ENCODE measurements at regions not wholly inside any gene's neighbourhood (a gene's known extent, or its start where the extent isn't known, plus 50 kb on each side); places are given as distances from the start of the nearest gene placed in this dataset.
A peak's percentile ranks its signal among the peaks of the same experiment; 100 is the strongest.
"Not testable (repeated sequence)": the region's sequence is repeated elsewhere in the genome, so short reads cannot be mapped to it uniquely, and the experiment has no call there.

GRCh38 chr5:10016559-10016958, 233.1 kb downstream of the ATPSCKMT start:
- H3K4me1 ChIP-seq (ENCODE audit: control insufficient read depth, insufficient read depth, low read length) = peaks cover 13% of the 10 kb centered on the region
- H3K9me3 ChIP-seq (ENCODE audit: control insufficient read depth, insufficient read depth, low read length); BruUV-seq (replicated peaks); ATAC-seq (ENCODE audit: low read depth); dilution Hi-C loops (cut with HindIII; ENCODE audit: low sequenced_read_pairs, unreplicated experiment); H4K20me1 ChIP-seq (ENCODE audit: insufficient read depth, low read length); H3K36me3 ChIP-seq (ENCODE audit: control insufficient read depth, insufficient read depth, low read length); in situ Hi-C loops (cut with MboI; ENCODE audit: low sequenced_read_pairs); H2AK9ac ChIP-seq (replicated peaks; ENCODE audit: low read depth, low read length, poor library complexity); H2AFZ ChIP-seq (replicated peaks; ENCODE audit: low read length, poor library complexity); POLR2A ChIA-PET (ENCODE audit: unreplicated experiment); H3K9ac ChIP-seq (ENCODE audit: low read depth, low read length); CTCF ChIA-PET; intact Hi-C loops (cut with micrococcal nuclease); H3K4me3 ChIP-seq (ENCODE audit: insufficient read depth, low read depth, low read length); H3K79me1 ChIP-seq (ENCODE audit: low read depth in 1 of 2, low read length in 2 of 2); H3K27me3 ChIP-seq (ENCODE audit: control insufficient read depth, insufficient read depth, low read length); H3K4me2 ChIP-seq (ENCODE audit: low read depth, low read length); H3K56ac ChIP-seq (ENCODE audit: extremely low read depth, insufficient read depth, low read length): not testable (repeated sequence)
- DNase-seq = peak; percentile 46
- WGBS, 2 experiments (ENCODE audit: extremely low coverage in 2 of 2, insufficient read length in 1 of 2) = 100% methylated on average over 1 of the region's 8 CpGs; no CpG with 5 or more reads in 1 of the 2 experiments
- H3K27ac ChIP-seq (ENCODE audit: insufficient read depth, low read length) = peak overlapping the region; percentile 40
- peak overlapping the region; percentile 84 for H3K4ac ChIP-seq (ENCODE audit: low read depth, low read length)
- peak overlapping the region; percentile 96; the same call in 2 of the 3 replicates for H2BK15ac ChIP-seq (ENCODE audit: low read depth, low read length)
- H2BK120ac ChIP-seq (ENCODE audit: low read depth, low read length) = peak overlapping the region; percentile 86
- H3K18ac ChIP-seq (ENCODE audit: low read depth, low read length) = peak overlapping the region; percentile 95
- H2BK5ac ChIP-seq (ENCODE audit: low read depth, low read length, poor library complexity, severe bottlenecking) = peak overlapping the region; percentile 81
- H3K14ac ChIP-seq (replicated peaks; ENCODE audit: low read depth, low read length) = peak overlapping the region; percentile 85
- H3K23ac ChIP-seq (ENCODE audit: low read depth, low read length) = 0 out of 2 replicates have a peak overlapping the region, but pooled peaks have one; percentile 48
- H2AK5ac ChIP-seq (ENCODE audit: low read depth, low read length) = peak overlapping the region; percentile 80
- peak overlapping the region; percentile 87 for H4K91ac ChIP-seq (ENCODE audit: insufficient read depth, low read depth, low read length)
- H2BK20ac ChIP-seq (ENCODE audit: low read depth, low read length) = peak overlapping the region; percentile 84
- H3K9me1 ChIP-seq (ENCODE audit: insufficient read depth, low read length) = peaks cover 12% of the 10 kb centered on the region; the same call in 1 of the 2 replicates
- H4K5ac ChIP-seq (ENCODE audit: low read depth, low read length) = peak overlapping the region; percentile 93
- H4K8ac ChIP-seq (ENCODE audit: low read depth in 2 of 2, low read length in 2 of 2) = peak overlapping the region; percentile 70 to 77; a peak in 3 of 4 replicates

GRCh38 chr5:10015681-10016080, 234.0 kb downstream of the ATPSCKMT start:
- H3K23ac ChIP-seq (ENCODE audit: low read depth, low read length); dilution Hi-C loops (cut with HindIII; ENCODE audit: low sequenced_read_pairs, unreplicated experiment); H2AK5ac ChIP-seq (ENCODE audit: low read depth, low read length); H4K91ac ChIP-seq (ENCODE audit: insufficient read depth, low read depth, low read length); H3K4me3 ChIP-seq (ENCODE audit: insufficient read depth, low read depth, low read length); H2BK20ac ChIP-seq (ENCODE audit: low read depth, low read length); H3K27me3 ChIP-seq (ENCODE audit: control insufficient read depth, insufficient read depth, low read length); H3K27ac ChIP-seq (ENCODE audit: insufficient read depth, low read length); H3K79me1 ChIP-seq (ENCODE audit: low read depth in 1 of 2, low read length in 2 of 2); in situ Hi-C loops (cut with MboI; ENCODE audit: low sequenced_read_pairs); H3K4ac ChIP-seq (ENCODE audit: low read depth, low read length); POLR2A ChIA-PET (ENCODE audit: unreplicated experiment); H3K36me3 ChIP-seq (ENCODE audit: control insufficient read depth, insufficient read depth, low read length); H3K9me3 ChIP-seq (ENCODE audit: control insufficient read depth, insufficient read depth, low read length); intact Hi-C loops (cut with micrococcal nuclease); H3K4me2 ChIP-seq (ENCODE audit: low read depth, low read length); H2AK9ac ChIP-seq (replicated peaks; ENCODE audit: low read depth, low read length, poor library complexity); H3K18ac ChIP-seq (ENCODE audit: low read depth, low read length); H4K20me1 ChIP-seq (ENCODE audit: insufficient read depth, low read length); H2BK120ac ChIP-seq (ENCODE audit: low read depth, low read length); H2BK5ac ChIP-seq (ENCODE audit: low read depth, low read length, poor library complexity, severe bottlenecking); H2AFZ ChIP-seq (replicated peaks; ENCODE audit: low read length, poor library complexity); H2BK15ac ChIP-seq (ENCODE audit: low read depth, low read length); H3K56ac ChIP-seq (ENCODE audit: extremely low read depth, insufficient read depth, low read length); H4K8ac ChIP-seq (ENCODE audit: low read depth in 2 of 2, low read length in 2 of 2); BruUV-seq (replicated peaks); CTCF ChIA-PET; H3K14ac ChIP-seq (replicated peaks; ENCODE audit: low read depth, low read length); ATAC-seq (ENCODE audit: low read depth); H3K9ac ChIP-seq (ENCODE audit: low read depth, low read length); H4K5ac ChIP-seq (ENCODE audit: low read depth, low read length): not testable (repeated sequence)
- H3K4me1 ChIP-seq (ENCODE audit: control insufficient read depth, insufficient read depth, low read length) = peaks cover 13% of the 10 kb centered on the region
- peak; percentile 83 for DNase-seq
- WGBS, 2 experiments (ENCODE audit: extremely low coverage in 2 of 2, insufficient read length in 1 of 2) = no CpG with 5 or more reads among the region's 3 CpGs
- H3K9me1 ChIP-seq (ENCODE audit: insufficient read depth, low read length) = peaks cover 12% of the 10 kb centered on the region; the same call in 1 of the 2 replicates

Measured in IMR-90 (cell line).